ENCODE measurements at regions not wholly inside any gene's neighbourhood (a gene's known extent, or its start where the extent isn't known, plus 50 kb on each side); places are given as distances from the start of the nearest gene placed in this dataset.

DNA sequence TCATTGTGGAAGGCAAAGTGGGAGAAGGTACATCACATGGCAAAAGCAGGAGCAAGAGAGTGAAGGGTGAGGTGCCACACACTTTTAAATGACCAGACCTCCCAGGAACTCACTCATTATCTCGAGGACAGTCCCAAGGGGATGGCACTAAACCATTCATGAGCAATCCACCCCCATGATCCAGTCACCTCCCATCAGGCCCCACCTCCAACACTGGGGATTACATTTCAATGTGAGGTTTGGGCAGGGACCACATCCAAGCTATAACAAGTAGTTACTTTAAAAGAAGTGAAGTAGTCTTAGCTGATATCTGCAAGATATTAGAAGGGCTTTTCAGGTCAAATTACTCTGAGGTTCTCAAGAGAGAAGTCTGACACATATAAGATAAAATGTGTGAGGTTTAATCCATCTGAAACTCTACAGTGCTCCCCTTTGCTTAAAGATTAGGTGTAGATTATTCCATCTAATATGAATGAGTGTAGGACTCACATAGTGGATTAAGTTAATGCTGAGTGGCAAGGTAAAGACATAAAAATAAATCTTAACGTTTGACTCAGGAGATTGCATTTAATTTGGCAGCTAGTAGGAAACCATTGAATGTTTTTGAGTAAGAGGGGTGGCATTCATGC lies 130.8 kb downstream of the TMX1 start:
- TF ChIP-seq POLR2AphosphoS5 (IDR thresholded peaks at IDR 0.05; ENCODE audit: low read depth, low read length) (no peak), TAF1 (IDR thresholded peaks at IDR 0.05; ENCODE audit: borderline replicate concordance, low read depth, low read length) (no peak)
